Esophagus muscularis mucosa (tissue), 3 donors: ENCODE measurements at regions not wholly inside any gene's neighbourhood (a gene's known extent, or its start where the extent isn't known, plus 50 kb on each side); places are given as distances from the start of the nearest gene placed in this dataset.

Experiments
- CTCF ChIP-seq, 3 experiments: fragments of 200-600 bp in 2 of 3; fragments of 450-650 bp in 1 of 3; sonication (generic) in 2 of 3; IDR thresholded peaks; one replicate each; pipeline ENCODE4 v1.5.1; 2017 to 2019; ENCODE audit warnings: antibody characterized with exemption in 3 of 3, mild to moderate bottlenecking in 2 of 3, moderate library complexity in 1 of 3
- POLR2A ChIP-seq: fragments of 450-650 bp; IDR thresholded peaks from one replicate; pipeline ENCODE4 v1.6.1; 2017; ENCODE audit warnings: antibody characterized with exemption, moderate library complexity, mild to moderate bottlenecking, low read depth
- POLR2AphosphoS5 ChIP-seq, 2 donors: sonication (generic); formaldehyde crosslinking; IDR thresholded peaks; one replicate each; pipeline ENCODE4 v1.6.1; 2017; ENCODE audit warnings: antibody characterized with exemption in 2 of 2

- TF ChIP-seq CTCF (IDR thresholded peaks at IDR 0.05) (no peak), POLR2AphosphoS5 (IDR thresholded peaks at IDR 0.05) (no peak), POLR2A (no peak)
These were observed 232.2 kb downstream of the FAM76B start for GRCh38 chr11:95557376-95557775.
